Astrocyte (in vitro differentiated cells and primary cell): ENCODE measurements at regions not wholly inside any gene's neighbourhood (a gene's known extent, or its start where the extent isn't known, plus 50 kb on each side); places are given as distances from the start of the nearest gene placed in this dataset.

Experiments used
- DNase-seq: peaks from one replicate; pipeline ENCODE4 v3.0.0-alpha.2; 2010; ENCODE audit warnings: low read depth
- FAIRE-seq: peaks from 2 replicates; lab custom pipeline; 2011; peaks lifted over from hg19 to GRCh38; lab: Jason Lieb, UNC
- H2AFZ ChIP-seq: 2 replicates; pipeline ENCODE4 v1.6.0; 2012; ENCODE audit warnings: low read depth, low read length, inconsistent platforms
- H3K27ac ChIP-seq: 2 replicates; pipeline ENCODE4 v1.5.1; 2011; ENCODE audit warnings: low read depth, low read length, inconsistent platforms
- H3K27me3 ChIP-seq: 2 replicates; pipeline ENCODE4 v1.6.0; 2011; ENCODE audit warnings: low read length, inconsistent platforms; ENCODE audit not compliant: insufficient read depth
- H3K36me3 ChIP-seq: 2 replicates; pipeline ENCODE4 v1.5.1; 2011; ENCODE audit warnings: low read length, inconsistent platforms; ENCODE audit not compliant: insufficient read depth
- H3K4me1 ChIP-seq: 2 replicates; pipeline ENCODE4 v1.5.1; 2011; ENCODE audit warnings: low read length, inconsistent platforms; ENCODE audit not compliant: insufficient read depth
- H3K4me2 ChIP-seq: 2 replicates; pipeline ENCODE4 v1.6.0; 2012; ENCODE audit warnings: low read length, inconsistent platforms
- H3K4me3 ChIP-seq: 2 replicates; pipeline ENCODE4 v1.5.1; 2011; ENCODE audit warnings: low read depth, mild to moderate bottlenecking, low read length, inconsistent platforms; ENCODE audit not compliant: insufficient read depth
- H3K79me2 ChIP-seq: 2 replicates; pipeline ENCODE4 v1.6.0; 2012; ENCODE audit warnings: mild to moderate bottlenecking, low read length, inconsistent platforms; ENCODE audit not compliant: insufficient read depth
- H3K9ac ChIP-seq: 2 replicates; pipeline ENCODE4 v1.6.0; 2012; ENCODE audit warnings: mild to moderate bottlenecking, low read length, inconsistent platforms
- H3K9me3 ChIP-seq: 2 replicates; pipeline ENCODE4 v1.5.1; 2012; ENCODE audit warnings: low read depth, mild to moderate bottlenecking, low read length, inconsistent platforms; ENCODE audit not compliant: insufficient read depth
- H4K20me1 ChIP-seq: 2 replicates; pipeline ENCODE4 v1.6.0; 2012; ENCODE audit warnings: low read length, inconsistent platforms; ENCODE audit not compliant: insufficient read depth
- H3K27ac Mint-ChIP-seq: one replicate; pipeline ENCODE4 v1.8.0; 2021; ENCODE audit warnings: mild to moderate bottlenecking, mixed read lengths; ENCODE audit not compliant: unreplicated experiment
- H3K27me3 Mint-ChIP-seq: one replicate; pipeline ENCODE4 v1.8.0; 2021; ENCODE audit warnings: low read depth, mixed read lengths; ENCODE audit not compliant: unreplicated experiment
- H3K36me3 Mint-ChIP-seq: one replicate; pipeline ENCODE4 v1.8.0; 2021; ENCODE audit warnings: low read depth, mixed read lengths; ENCODE audit not compliant: unreplicated experiment
- H3K4me1 Mint-ChIP-seq: one replicate; pipeline ENCODE4 v1.8.0; 2021; ENCODE audit warnings: low read depth, mixed read lengths; ENCODE audit not compliant: unreplicated experiment
- H3K4me3 Mint-ChIP-seq: one replicate; pipeline ENCODE4 v1.8.0; 2021; ENCODE audit warnings: mild to moderate bottlenecking, moderate library complexity, mixed read lengths; ENCODE audit not compliant: unreplicated experiment
- H3K9me3 Mint-ChIP-seq: one replicate; pipeline ENCODE4 v1.8.0; 2021; ENCODE audit warnings: mild to moderate bottlenecking, mixed read lengths; ENCODE audit not compliant: unreplicated experiment
- CTCF ChIP-seq: IDR thresholded peaks from 2 replicates; pipeline ENCODE4 v1.5.1; 2011; ENCODE audit warnings: low read depth, mild to moderate bottlenecking, inconsistent platforms, low read length, moderate library complexity; ENCODE audit not compliant: insufficient read depth
- EZH2 ChIP-seq: IDR thresholded peaks from 2 replicates; pipeline ENCODE4 v1.6.1; 2012; ENCODE audit warnings: mild to moderate bottlenecking, low read length, inconsistent platforms; ENCODE audit not compliant: insufficient read depth

GRCh38 chr12:39224971-39225370, 217.9 kb downstream of the KIF21A start:
- Histone ChIP-seq H3K79me2 (no peaks in the 10 kb centered on the region), H3K9me3 (no peaks in the 10 kb centered on the region), H3K4me1 (no peaks in the 10 kb centered on the region), H2AFZ (no peak overlapping the region), H3K9ac (no peak overlapping the region), H4K20me1 (no peaks in the 10 kb centered on the region), H3K36me3 (no peaks in the 10 kb centered on the region), H3K27me3 (no peaks in the 10 kb centered on the region), H3K4me3 (no peak overlapping the region), H3K27ac (no peak overlapping the region), H3K4me2 (no peak overlapping the region)
- FAIRE-seq, result no peak
- Mint-ChIP-seq H3K36me3 (peaks cover 3% of the 10 kb centered on the region), H3K4me1 (peaks cover 3% of the 10 kb centered on the region), H3K27ac (no peak overlapping the region), H3K9me3 (peaks cover 2% of the 10 kb centered on the region), H3K4me3 (no peak overlapping the region), H3K27me3 (peaks cover 2% of the 10 kb centered on the region)
- no peak for DNase-seq
- TF ChIP-seq EZH2 (no peak), CTCF (no peak)

- no peak overlapping the region for H3K27ac Mint-ChIP-seq
- H4K20me1 ChIP-seq, result no peaks in the 10 kb centered on the region
- TF ChIP-seq CTCF, result no peak
- TF ChIP-seq EZH2, result no peak
- no peaks in the 10 kb centered on the region for H3K4me1 Mint-ChIP-seq
- H3K4me2 ChIP-seq, result no peak overlapping the region
- H3K27me3 ChIP-seq, result no peaks in the 10 kb centered on the region
- H3K36me3 Mint-ChIP-seq, result no peaks in the 10 kb centered on the region
- DNase-seq (no peak), FAIRE-seq (no peak)
- H3K9me3 ChIP-seq, result no peaks in the 10 kb centered on the region
- no peaks in the 10 kb centered on the region for H3K79me2 ChIP-seq
- H3K27me3 Mint-ChIP-seq, result peaks cover 2% of the 10 kb centered on the region
- no peak overlapping the region for H2AFZ ChIP-seq
- H3K9ac ChIP-seq, result no peak overlapping the region
- H3K27ac ChIP-seq, result no peak overlapping the region
- no peak overlapping the region for H3K4me3 Mint-ChIP-seq
- no peaks in the 10 kb centered on the region for H3K36me3 ChIP-seq
- H3K4me1 ChIP-seq, result no peaks in the 10 kb centered on the region
- H3K9me3 Mint-ChIP-seq, result peaks cover 5% of the 10 kb centered on the region
- no peak overlapping the region for H3K4me3 ChIP-seq
These were observed 237.0 kb downstream of the KIF21A start for GRCh38 chr12:39205969-39206368.

- H3K4me3 ChIP-seq, result no peak overlapping the region
These were observed 243.6 kb downstream of the KIF21A start for GRCh38 chr12:39199351-39199750.

More at GRCh38 chr12:39199351-39199750, 243.6 kb downstream of the KIF21A start:
- Mint-ChIP-seq H3K27ac (no peak overlapping the region), H3K27me3 (no peaks in the 10 kb centered on the region), H3K36me3 (no peaks in the 10 kb centered on the region), H3K4me1 (peaks cover 2% of the 10 kb centered on the region), H3K9me3 (no peaks in the 10 kb centered on the region), H3K4me3 (no peak overlapping the region)
- FAIRE-seq, result no peak
- H2AFZ ChIP-seq, result no peak overlapping the region
- no peak overlapping the region for H3K27ac ChIP-seq
- no peaks in the 10 kb centered on the region for H3K27me3 ChIP-seq
- no peak overlapping the region for H3K4me2 ChIP-seq
- no peaks in the 10 kb centered on the region for H4K20me1 ChIP-seq
- peak; percentile 41 for DNase-seq
- no peak for TF ChIP-seq CTCF
- no peak for TF ChIP-seq EZH2
- H3K4me1 ChIP-seq, result no peaks in the 10 kb centered on the region
- H3K9ac ChIP-seq, result no peak overlapping the region
- H3K79me2 ChIP-seq, result no peaks in the 10 kb centered on the region
- H3K36me3 ChIP-seq, result no peaks in the 10 kb centered on the region
- no peaks in the 10 kb centered on the region for H3K9me3 ChIP-seq
